Keratinocyte (primary cell): ENCODE measurements at regions not wholly inside any gene's neighbourhood (a gene's known extent, or its start where the extent isn't known, plus 50 kb on each side); places are given as distances from the start of the nearest gene placed in this dataset.

Experiments
- EZH2 ChIP-seq: IDR thresholded peaks from one replicate; pipeline ENCODE4 v1.6.1; 2012; ENCODE audit warnings: inconsistent platforms, mild to moderate bottlenecking, low read length, moderate library complexity
- TF ChIP-seq, protein P1 (sequence below), 3 experiments: IDR thresholded peaks in 1 of 3; conservative IDR thresholded peaks in 1 of 3; optimal IDR thresholded peaks in 1 of 3; 2 replicates in 2 of 3; 3 replicates in 1 of 3; pipeline versions ENCODE3 to v1.5.1; 2011; ENCODE audit warnings: low read length in 3 of 3, mild to moderate bottlenecking in 3 of 3, moderate library complexity in 2 of 3, control low read depth in 1 of 3, inconsistent platforms in 1 of 3; ENCODE audit not compliant: insufficient read depth in 2 of 3; ENCODE audit errors: extremely low read depth in 1 of 3

DNA sequence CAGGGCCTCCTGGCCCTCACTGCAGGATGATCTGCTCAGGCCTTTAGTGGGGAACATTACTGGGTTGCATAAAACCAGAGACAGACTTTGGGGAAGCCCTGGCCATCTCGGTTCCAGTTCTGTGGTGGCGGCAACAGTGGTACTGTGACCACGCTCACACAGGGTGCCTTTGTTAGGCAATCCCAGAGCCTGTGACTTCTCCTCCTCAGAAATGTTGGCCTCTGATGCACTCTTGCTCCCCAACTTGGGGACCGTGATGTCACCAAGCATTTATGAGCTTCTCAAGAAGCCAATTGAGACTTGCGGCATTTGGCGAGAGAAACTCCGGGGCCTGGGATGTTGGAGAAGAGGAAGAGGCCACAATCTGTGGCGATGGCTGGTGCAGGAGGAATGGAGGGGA is 80.9 kb upstream of the PKDCC start:
- TF ChIP-seq, protein P1, sequence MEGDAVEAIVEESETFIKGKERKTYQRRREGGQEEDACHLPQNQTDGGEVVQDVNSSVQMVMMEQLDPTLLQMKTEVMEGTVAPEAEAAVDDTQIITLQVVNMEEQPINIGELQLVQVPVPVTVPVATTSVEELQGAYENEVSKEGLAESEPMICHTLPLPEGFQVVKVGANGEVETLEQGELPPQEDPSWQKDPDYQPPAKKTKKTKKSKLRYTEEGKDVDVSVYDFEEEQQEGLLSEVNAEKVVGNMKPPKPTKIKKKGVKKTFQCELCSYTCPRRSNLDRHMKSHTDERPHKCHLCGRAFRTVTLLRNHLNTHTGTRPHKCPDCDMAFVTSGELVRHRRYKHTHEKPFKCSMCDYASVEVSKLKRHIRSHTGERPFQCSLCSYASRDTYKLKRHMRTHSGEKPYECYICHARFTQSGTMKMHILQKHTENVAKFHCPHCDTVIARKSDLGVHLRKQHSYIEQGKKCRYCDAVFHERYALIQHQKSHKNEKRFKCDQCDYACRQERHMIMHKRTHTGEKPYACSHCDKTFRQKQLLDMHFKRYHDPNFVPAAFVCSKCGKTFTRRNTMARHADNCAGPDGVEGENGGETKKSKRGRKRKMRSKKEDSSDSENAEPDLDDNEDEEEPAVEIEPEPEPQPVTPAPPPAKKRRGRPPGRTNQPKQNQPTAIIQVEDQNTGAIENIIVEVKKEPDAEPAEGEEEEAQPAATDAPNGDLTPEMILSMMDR (optimal IDR thresholded peaks at IDR 0.05 in 1 of 3, IDR thresholded peaks at IDR 0.05 in 1 of 3, conservative IDR thresholded peaks at IDR 0.05 in 1 of 3; ENCODE audit: extremely low read depth in 1 of 3, insufficient read depth in 2 of 3, low read length in 3 of 3), result no peak
- no peak for TF ChIP-seq EZH2
